ENCODE measurements at regions not wholly inside any gene's neighbourhood (a gene's known extent, or its start where the extent isn't known, plus 50 kb on each side); places are given as distances from the start of the nearest gene placed in this dataset.
"Not testable (repeated sequence)": the region's sequence is repeated elsewhere in the genome, so short reads cannot be mapped to it uniquely, and the experiment has no call there.

DNA sequence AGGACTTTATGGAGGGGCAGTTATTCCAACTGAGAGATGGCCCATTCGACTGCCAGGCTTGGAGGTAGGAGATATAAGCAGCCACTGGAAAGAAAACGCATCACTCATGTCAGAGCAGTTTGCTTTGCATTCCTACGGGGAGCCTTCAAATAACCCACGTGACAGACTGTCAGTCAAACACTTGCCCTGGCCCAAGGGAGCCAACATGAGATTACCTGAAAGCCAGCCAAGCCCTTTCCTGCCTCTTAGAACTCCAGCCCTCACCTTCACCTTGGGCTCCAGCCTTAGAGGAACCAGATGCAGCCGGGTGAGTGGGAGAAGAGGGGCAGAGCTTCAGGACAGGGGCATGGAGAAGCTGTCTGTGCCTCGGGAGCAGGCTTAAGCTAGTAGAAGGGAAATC is 95.3 kb upstream of the CXCL13 start:
- TF ChIP-seq, protein P1, sequence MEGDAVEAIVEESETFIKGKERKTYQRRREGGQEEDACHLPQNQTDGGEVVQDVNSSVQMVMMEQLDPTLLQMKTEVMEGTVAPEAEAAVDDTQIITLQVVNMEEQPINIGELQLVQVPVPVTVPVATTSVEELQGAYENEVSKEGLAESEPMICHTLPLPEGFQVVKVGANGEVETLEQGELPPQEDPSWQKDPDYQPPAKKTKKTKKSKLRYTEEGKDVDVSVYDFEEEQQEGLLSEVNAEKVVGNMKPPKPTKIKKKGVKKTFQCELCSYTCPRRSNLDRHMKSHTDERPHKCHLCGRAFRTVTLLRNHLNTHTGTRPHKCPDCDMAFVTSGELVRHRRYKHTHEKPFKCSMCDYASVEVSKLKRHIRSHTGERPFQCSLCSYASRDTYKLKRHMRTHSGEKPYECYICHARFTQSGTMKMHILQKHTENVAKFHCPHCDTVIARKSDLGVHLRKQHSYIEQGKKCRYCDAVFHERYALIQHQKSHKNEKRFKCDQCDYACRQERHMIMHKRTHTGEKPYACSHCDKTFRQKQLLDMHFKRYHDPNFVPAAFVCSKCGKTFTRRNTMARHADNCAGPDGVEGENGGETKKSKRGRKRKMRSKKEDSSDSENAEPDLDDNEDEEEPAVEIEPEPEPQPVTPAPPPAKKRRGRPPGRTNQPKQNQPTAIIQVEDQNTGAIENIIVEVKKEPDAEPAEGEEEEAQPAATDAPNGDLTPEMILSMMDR (conservative IDR thresholded peaks at IDR 0.05; ENCODE audit: low read length) = no peak
- no peak for DNase-seq (ENCODE audit: low read depth)
- H3K4me3 ChIP-seq (ENCODE audit: low read length) = no peak overlapping the region

DNA sequence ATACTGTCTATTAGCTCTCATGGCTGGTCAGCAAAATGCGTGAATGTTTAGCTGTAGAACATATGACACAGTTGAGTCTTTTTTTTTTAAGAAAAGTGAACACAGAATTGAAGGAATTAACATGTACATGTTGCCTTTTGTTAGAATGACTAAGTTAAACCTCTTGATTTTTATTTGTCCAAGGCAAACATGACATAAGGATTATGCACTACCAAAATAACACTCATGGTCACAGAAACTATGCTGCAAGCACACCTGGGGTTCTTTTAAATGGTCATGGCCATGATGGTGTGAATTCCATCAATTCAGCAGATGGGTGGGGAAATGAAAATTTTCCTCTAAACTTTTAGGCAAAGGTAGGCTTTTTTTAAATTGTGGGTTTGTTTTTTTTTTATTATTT is 80.1 kb upstream of the CXCL13 start:
- no peak overlapping the region for H3K4me3 ChIP-seq (ENCODE audit: low read length)
- no peak for DNase-seq (ENCODE audit: low read depth)
- TF ChIP-seq, protein P1 (conservative IDR thresholded peaks at IDR 0.05; ENCODE audit: low read length) = no peak

DNA sequence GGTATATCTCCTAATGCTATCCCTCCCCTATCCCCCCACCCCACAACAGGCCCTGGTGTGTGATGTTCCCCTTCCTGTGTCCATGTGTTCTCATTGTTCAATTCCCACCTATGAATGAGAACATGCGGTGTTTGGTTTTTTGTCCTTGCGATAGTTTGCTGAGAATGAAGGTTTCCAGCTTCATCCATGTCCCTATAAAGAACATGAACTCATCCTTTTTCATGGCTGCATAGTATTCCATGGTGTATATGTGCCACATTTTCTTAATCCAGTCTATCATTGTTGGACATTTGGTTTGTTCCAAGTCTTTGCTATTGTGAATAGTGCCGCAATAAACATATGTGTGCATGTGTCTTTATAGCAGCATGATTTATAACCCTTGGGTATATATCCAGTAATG is 77.7 kb upstream of the CXCL13 start:
- DNase-seq (ENCODE audit: low read depth); H3K4me3 ChIP-seq (ENCODE audit: low read length): not testable (repeated sequence)

DNA sequence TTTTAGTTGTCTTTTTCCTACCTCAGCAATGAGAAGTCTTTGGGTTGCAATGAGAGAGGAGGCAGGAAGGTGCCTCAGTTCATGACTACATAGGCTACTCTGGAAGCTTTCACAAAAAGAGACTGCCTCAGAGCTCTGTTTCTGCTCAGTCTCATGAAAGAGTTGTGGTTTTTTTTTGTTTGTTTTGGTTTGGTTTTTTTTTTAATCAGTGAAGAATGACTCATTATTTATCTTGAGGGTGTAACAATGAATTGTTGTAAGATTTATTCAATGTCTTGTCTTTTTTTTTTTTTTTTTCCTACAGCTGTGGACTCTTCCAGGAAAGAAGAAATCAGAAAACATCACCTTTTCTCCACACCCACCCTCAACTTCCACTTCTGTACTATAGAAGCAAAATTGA is 67.5 kb upstream of the CXCL13 start:
- DNase-seq (ENCODE audit: low read depth) = peak; percentile 18
- no peak overlapping the region for H3K4me3 ChIP-seq (ENCODE audit: low read length)
- TF ChIP-seq, protein P1 (conservative IDR thresholded peaks at IDR 0.05; ENCODE audit: low read length) = no peak

DNA sequence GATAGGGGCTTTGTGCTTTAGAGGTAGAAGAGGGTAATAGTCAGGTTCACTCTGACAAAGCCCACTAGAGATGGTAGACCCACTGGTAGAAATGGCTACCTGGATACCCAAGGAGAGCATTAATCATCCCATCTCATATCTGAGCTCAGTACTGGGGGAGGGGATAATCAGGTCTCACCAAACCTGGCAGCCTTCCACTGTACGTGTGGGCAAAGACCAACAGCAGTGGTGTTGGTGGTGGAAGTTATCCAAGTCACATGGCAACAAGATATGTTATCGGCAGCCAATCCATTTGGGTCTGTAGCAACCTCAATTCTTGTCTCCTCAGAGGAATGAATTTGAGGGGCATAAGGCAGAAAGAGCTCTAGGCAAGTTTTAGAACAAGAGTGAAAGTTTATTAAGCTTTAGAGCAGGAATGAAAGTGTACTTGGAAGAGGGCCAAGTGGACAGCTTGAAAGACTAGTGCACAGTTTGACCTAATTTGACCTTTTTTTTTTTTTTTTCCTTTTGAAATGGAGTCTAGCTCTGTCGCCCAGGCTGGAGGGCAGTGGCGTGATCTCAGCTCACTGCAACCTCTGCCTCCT is 67.0 kb upstream of the CXCL13 start:
- H3K4me3 ChIP-seq (ENCODE audit: low read length) = no peak overlapping the region
- TF ChIP-seq, protein P1 (conservative IDR thresholded peaks at IDR 0.05; ENCODE audit: low read length) = no peak
- DNase-seq (ENCODE audit: low read depth) = no peak

Measured in AG10803 (cell line).